HCT116 (cell line): ENCODE measurements at regions not wholly inside any gene's neighbourhood (a gene's known extent, or its start where the extent isn't known, plus 50 kb on each side); places are given as distances from the start of the nearest gene placed in this dataset.

Experiments used
- ATAC-seq: fragments of 200-7000 bp; cut with Tn5 transposase; 2 replicates; pipeline ENCODE4 v1.9.1; 2020; ENCODE audit warnings: mild to moderate bottlenecking, moderate library complexity
- BruUV-seq: library from RNA; stranded (reverse); fragments of 400-500 nt; replicated peaks from 2 replicates; lab custom pipeline; 2021; lab: Mats Ljungman, UMichigan
- CTCF ChIA-PET: fragments of 300-600 bp; sonication (Branson Sonifier 250); formaldehyde crosslinking; loops from one replicate; lab custom pipeline; 2021; ENCODE audit warnings: antibody characterized with exemption; lab: Charles Lee
- POLR2A ChIA-PET: fragments of 300-600, 350-600 bp; sonication (Branson Sonifier 250); formaldehyde crosslinking; loops from one replicate; lab custom pipeline; 2021; ENCODE audit warnings: antibody characterized with exemption; lab: Charles Lee
- RAD21 ChIA-PET, 2 experiments: fragments of 300-600 bp; sonication (Branson Sonifier 250); formaldehyde crosslinking; loops; one replicate each; lab custom pipeline; 2023; ENCODE audit warnings: low total read pairs in 2 of 2; ENCODE audit not compliant: uncharacterized antibody in 2 of 2, unreplicated experiment in 2 of 2, low non-redundant PET in 1 of 2; lab: Charles Lee
- DNase-seq: peaks from one replicate; pipeline ENCODE4 v3.0.0-alpha.2; 2010; ENCODE audit warnings: low read depth, low spot score
- H2AFZ ChIP-seq: fragments of 200-600 bp; shearing (Covaris generic), sonication (generic); 2 replicates; pipeline ENCODE4 v1.6.1; 2017; ENCODE audit warnings: low read depth, mixed run types, mixed read lengths, antibody characterized with exemption, low read length; ENCODE audit not compliant: poor library complexity, severe bottlenecking
- H3K27ac ChIP-seq: 2 replicates; pipeline ENCODE4 v1.5.1; 2012; ENCODE audit warnings: low read depth, low read length
- H3K27me3 ChIP-seq: fragments of 200-600 bp; sonication (generic); 2 replicates; pipeline ENCODE4 v1.6.1; 2016; ENCODE audit warnings: mixed run types, low read length, mixed read lengths; ENCODE audit not compliant: insufficient read depth
- H3K36me3 ChIP-seq, 2 experiments: fragments of 200-500 bp in 1 of 2; fragments of 200-600 bp in 1 of 2; sonication (Bioruptor generic) in 1 of 2; sonication (generic) in 1 of 2; 2 replicates each; pipeline versions ENCODE4 v1.5.1 to v1.6.1; 2014 to 2016; ENCODE audit warnings: low read length in 2 of 2, inconsistent platforms in 1 of 2, mixed read lengths in 1 of 2, mixed run types in 1 of 2; ENCODE audit not compliant: insufficient read depth in 2 of 2, control insufficient read depth in 1 of 2
- H3K4me1 ChIP-seq, 2 experiments: fragments of 200-600 bp in 1 of 2; sonication (generic) in 1 of 2; 2 replicates each; pipeline versions ENCODE4 v1.5.1 to v1.6.1; 2012 to 2017; ENCODE audit warnings: low read length in 2 of 2, inconsistent platforms in 1 of 2, mild to moderate bottlenecking in 1 of 2, mixed read lengths in 1 of 2, mixed run types in 1 of 2, moderate library complexity in 1 of 2; ENCODE audit not compliant: insufficient read depth in 2 of 2, control insufficient read depth in 1 of 2
- H3K4me2 ChIP-seq: fragments of 200-600 bp; sonication (generic); 2 replicates; pipeline ENCODE4 v1.6.1; 2017; ENCODE audit warnings: mixed run types, low read length, mixed read lengths
- H3K4me3 ChIP-seq, 2 experiments: fragments of 200-600 bp in 1 of 2; sonication (generic) in 1 of 2; replicated peaks in 1 of 2; 2 replicates each; pipeline ENCODE4 v1.5.1; 2011 to 2016; ENCODE audit warnings: low read length in 2 of 2, control low read depth in 1 of 2, low read depth in 1 of 2, mild to moderate bottlenecking in 1 of 2, mixed read lengths in 1 of 2, mixed run types in 1 of 2
- H3K79me2 ChIP-seq: fragments of 200-600 bp; sonication (generic); 2 replicates; pipeline ENCODE4 v1.6.1; 2017; ENCODE audit warnings: mild to moderate bottlenecking, mixed run types, low read length, moderate library complexity, mixed read lengths; ENCODE audit not compliant: insufficient read depth
- H3K9ac ChIP-seq: fragments of 200-600 bp; sonication (generic); 2 replicates; pipeline ENCODE4 v1.6.1; 2016; ENCODE audit warnings: low read length, mixed read lengths
- H3K9me2 ChIP-seq: fragments of 200-600 bp; sonication (generic), shearing (Covaris generic); 2 replicates; pipeline ENCODE4 v1.6.1; 2017; ENCODE audit warnings: mixed run types, mild to moderate bottlenecking, moderate library complexity; ENCODE audit not compliant: insufficient read depth
- H3K9me3 ChIP-seq, 2 experiments: fragments of 200-500 bp in 1 of 2; fragments of 200-600 bp in 1 of 2; sonication (Bioruptor generic) in 1 of 2; sonication (generic) in 1 of 2; 2 replicates each; pipeline ENCODE4 v1.6.1; 2014 to 2017; ENCODE audit warnings: low read length in 2 of 2, mixed read lengths in 2 of 2, inconsistent platforms in 1 of 2, low read depth in 1 of 2, mild to moderate bottlenecking in 1 of 2, mixed run types in 1 of 2, moderate library complexity in 1 of 2; ENCODE audit not compliant: control insufficient read depth in 1 of 2, insufficient read depth in 1 of 2
- H4K20me1 ChIP-seq: fragments of 200-600 bp; sonication (generic), shearing (Covaris generic); 2 replicates; pipeline ENCODE4 v1.6.1; 2017; ENCODE audit warnings: mixed run types, mild to moderate bottlenecking, moderate library complexity; ENCODE audit not compliant: insufficient read depth
- CEBPB ChIP-seq: IDR thresholded peaks from 2 replicates; pipeline ENCODE4 v1.6.1; 2012; ENCODE audit warnings: low read depth
- CTCF ChIP-seq, 3 experiments: fragments of 200-600 bp in 1 of 3; sonication (generic) in 1 of 3; IDR thresholded peaks in 2 of 3; conservative IDR thresholded peaks in 1 of 3; 2 replicates each; pipeline ENCODE4 v1.5.1; 2012 to 2017; ENCODE audit warnings: low read depth in 2 of 3, low read length in 2 of 3, antibody characterized with exemption in 1 of 3, borderline replicate concordance in 1 of 3, control low read depth in 1 of 3, mild to moderate bottlenecking in 1 of 3, mixed read lengths in 1 of 3, mixed run types in 1 of 3, moderate library complexity in 1 of 3; ENCODE audit not compliant: insufficient read depth in 1 of 3
- EZH2 ChIP-seq: fragments of 200-600 bp; sonication (generic); IDR thresholded peaks from 2 replicates; pipeline ENCODE4 v1.6.1; 2017; ENCODE audit warnings: antibody characterized with exemption, mixed run types
- EZH2phosphoT487 ChIP-seq: fragments of 200-600 bp; IDR thresholded peaks from 2 replicates; pipeline ENCODE4 v1.6.1; 2018; ENCODE audit warnings: antibody characterized with exemption, borderline replicate concordance
- JUND ChIP-seq: IDR thresholded peaks from 2 replicates; pipeline ENCODE4 v1.6.1; 2012
- MAX ChIP-seq: IDR thresholded peaks from 2 replicates; pipeline ENCODE4 v1.6.1; 2012
- POLR2A ChIP-seq: IDR thresholded peaks from 2 replicates; pipeline ENCODE4 v1.7.0; 2011; ENCODE audit warnings: borderline replicate concordance; ENCODE audit not compliant: insufficient read depth, insufficient read length; ENCODE audit errors: extremely low read depth
- RAD21 ChIP-seq: IDR thresholded peaks from 2 replicates; pipeline ENCODE4 v1.6.1; 2012; ENCODE audit warnings: low read depth, mild to moderate bottlenecking
- SIN3A ChIP-seq: IDR thresholded peaks from 2 replicates; pipeline ENCODE4 v1.6.1; 2012; ENCODE audit warnings: low read depth
- SRF ChIP-seq: IDR thresholded peaks from 2 replicates; pipeline ENCODE4 v1.6.1; 2012; ENCODE audit warnings: low read depth
- TCF7L2 ChIP-seq: IDR thresholded peaks from 2 replicates; pipeline ENCODE4 v1.7.0; 2011; ENCODE audit warnings: borderline replicate concordance, inconsistent platforms; ENCODE audit not compliant: insufficient read depth, insufficient read length; ENCODE audit errors: extremely low read depth
- ZFX ChIP-seq: fragments of 450-650 bp; IDR thresholded peaks from 2 replicates; pipeline ENCODE4 v1.6.1; 2017
- intact Hi-C: fragments of 100-400 bp; cut with micrococcal nuclease; formaldehyde crosslinking; loops from 2 replicates; pipeline ENCODE4 v1.10.0; 2022

GRCh38 chr4:83989835-83990234 is 453.9 kb downstream of the GPAT3 start:
- POLR2A ChIA-PET = no interaction called here
- intact Hi-C loops = no loop called here
- H3K27ac ChIP-seq = no peak overlapping the region

More at GRCh38 chr4:83989835-83990234, 453.9 kb downstream of the GPAT3 start:
- Histone ChIP-seq H3K36me3 (no peaks in the 10 kb centered on the region), H3K4me1 (no peaks in the 10 kb centered on the region), H3K79me2 (no peaks in the 10 kb centered on the region), H2AFZ (no peak overlapping the region), H3K4me3 (no peak overlapping the region), H3K9ac (no peak overlapping the region), H4K20me1 (no peaks in the 10 kb centered on the region), H3K27me3 (no peaks in the 10 kb centered on the region), H3K4me2 (no peak overlapping the region), H3K9me3 (no peaks in the 10 kb centered on the region), H3K9me2 (no peaks in the 10 kb centered on the region)
- TF ChIP-seq SRF = no peak
- TF ChIP-seq MAX = no peak
- TF ChIP-seq EZH2phosphoT487 = no peak
- TF ChIP-seq SIN3A = no peak
- no peak for TF ChIP-seq CTCF (IDR thresholded peaks at IDR 0.05 in 2 of 3, conservative IDR thresholded peaks at IDR 0.05 in 1 of 3; ENCODE audit: borderline replicate concordance in 1 of 3, insufficient read depth in 1 of 3, low read depth in 2 of 3, low read length in 2 of 3)
- no peak for TF ChIP-seq ZFX
- no peak for TF ChIP-seq JUND
- no peak for TF ChIP-seq POLR2A
- no peak for TF ChIP-seq TCF7L2
- no peak for TF ChIP-seq CEBPB
- TF ChIP-seq EZH2 = no peak
- TF ChIP-seq RAD21 = no peak
- DNase-seq = no peak
- ChIA-PET CTCF (no interaction called here), RAD21 (no interaction called here)
- BruUV-seq = no TSS peak
- ATAC-seq = no peak
